ENCODE measurements at regions not wholly inside any gene's neighbourhood (a gene's known extent, or its start where the extent isn't known, plus 50 kb on each side); places are given as distances from the start of the nearest gene placed in this dataset.
"Not testable (repeated sequence)": the region's sequence is repeated elsewhere in the genome, so short reads cannot be mapped to it uniquely, and the experiment has no call there.

GRCh38 chr4:66558651-66559050 is 888.4 kb upstream of the EPHA5 start:
- no peak for DNase-seq
- no peak overlapping the region for H3K27ac Mint-ChIP-seq (ENCODE audit: unreplicated experiment)
- H3K36me3 Mint-ChIP-seq (ENCODE audit: unreplicated experiment), result no peaks in the 10 kb centered on the region
- H3K27me3 Mint-ChIP-seq (ENCODE audit: unreplicated experiment), result no peaks in the 10 kb centered on the region
- peaks cover 2% of the 10 kb centered on the region for H3K9me3 Mint-ChIP-seq (ENCODE audit: unreplicated experiment)
- peaks cover 6% of the 10 kb centered on the region for H3K4me1 Mint-ChIP-seq (ENCODE audit: low read depth, unreplicated experiment)
- no peak overlapping the region for H3K4me3 Mint-ChIP-seq (ENCODE audit: unreplicated experiment)
- TF ChIP-seq, protein P1, sequence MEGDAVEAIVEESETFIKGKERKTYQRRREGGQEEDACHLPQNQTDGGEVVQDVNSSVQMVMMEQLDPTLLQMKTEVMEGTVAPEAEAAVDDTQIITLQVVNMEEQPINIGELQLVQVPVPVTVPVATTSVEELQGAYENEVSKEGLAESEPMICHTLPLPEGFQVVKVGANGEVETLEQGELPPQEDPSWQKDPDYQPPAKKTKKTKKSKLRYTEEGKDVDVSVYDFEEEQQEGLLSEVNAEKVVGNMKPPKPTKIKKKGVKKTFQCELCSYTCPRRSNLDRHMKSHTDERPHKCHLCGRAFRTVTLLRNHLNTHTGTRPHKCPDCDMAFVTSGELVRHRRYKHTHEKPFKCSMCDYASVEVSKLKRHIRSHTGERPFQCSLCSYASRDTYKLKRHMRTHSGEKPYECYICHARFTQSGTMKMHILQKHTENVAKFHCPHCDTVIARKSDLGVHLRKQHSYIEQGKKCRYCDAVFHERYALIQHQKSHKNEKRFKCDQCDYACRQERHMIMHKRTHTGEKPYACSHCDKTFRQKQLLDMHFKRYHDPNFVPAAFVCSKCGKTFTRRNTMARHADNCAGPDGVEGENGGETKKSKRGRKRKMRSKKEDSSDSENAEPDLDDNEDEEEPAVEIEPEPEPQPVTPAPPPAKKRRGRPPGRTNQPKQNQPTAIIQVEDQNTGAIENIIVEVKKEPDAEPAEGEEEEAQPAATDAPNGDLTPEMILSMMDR (IDR thresholded peaks at IDR 0.05; ENCODE audit: partially characterized antibody, unreplicated experiment), result no peak

GRCh38 chr4:66556651-66557278 is 886.5 kb upstream of the EPHA5 start:
- Mint-ChIP-seq H3K4me1 (ENCODE audit: low read depth, unreplicated experiment) (peaks cover 6% of the 10 kb centered on the region), H3K9me3 (ENCODE audit: unreplicated experiment) (peaks cover 2% of the 10 kb centered on the region), H3K4me3 (ENCODE audit: unreplicated experiment) (no peak overlapping the region), H3K27ac (ENCODE audit: unreplicated experiment) (no peak overlapping the region), H3K36me3 (ENCODE audit: unreplicated experiment) (peaks cover 12% of the 10 kb centered on the region), H3K27me3 (ENCODE audit: unreplicated experiment) (no peaks in the 10 kb centered on the region)
- TF ChIP-seq, protein P1 (IDR thresholded peaks at IDR 0.05; ENCODE audit: partially characterized antibody, unreplicated experiment), result no peak
- no peak for DNase-seq

- H3K36me3 Mint-ChIP-seq (ENCODE audit: unreplicated experiment), result peaks cover 12% of the 10 kb centered on the region
- H3K27ac Mint-ChIP-seq (ENCODE audit: unreplicated experiment), result no peak overlapping the region
- peaks cover 2% of the 10 kb centered on the region for H3K9me3 Mint-ChIP-seq (ENCODE audit: unreplicated experiment)
- DNase-seq, result no peak
- H3K4me3 Mint-ChIP-seq (ENCODE audit: unreplicated experiment), result no peak overlapping the region
- H3K27me3 Mint-ChIP-seq (ENCODE audit: unreplicated experiment), result no peaks in the 10 kb centered on the region
- peaks cover 6% of the 10 kb centered on the region for H3K4me1 Mint-ChIP-seq (ENCODE audit: low read depth, unreplicated experiment)
- TF ChIP-seq, protein P1 (IDR thresholded peaks at IDR 0.05; ENCODE audit: partially characterized antibody, unreplicated experiment), result no peak
Observed at GRCh38 chr4:66555301-66555700, 885.0 kb upstream of the EPHA5 start.

- Mint-ChIP-seq H3K27ac (ENCODE audit: unreplicated experiment) (no peak overlapping the region), H3K9me3 (ENCODE audit: unreplicated experiment) (peaks cover 2% of the 10 kb centered on the region), H3K4me3 (ENCODE audit: unreplicated experiment) (no peak overlapping the region), H3K27me3 (ENCODE audit: unreplicated experiment) (no peaks in the 10 kb centered on the region), H3K4me1 (ENCODE audit: low read depth, unreplicated experiment) (peaks cover 6% of the 10 kb centered on the region), H3K36me3 (ENCODE audit: unreplicated experiment) (peaks cover 12% of the 10 kb centered on the region)
- DNase-seq, result no peak
- TF ChIP-seq, protein P1 (IDR thresholded peaks at IDR 0.05; ENCODE audit: partially characterized antibody, unreplicated experiment), result no peak
Observed at GRCh38 chr4:66554826-66555225, 884.5 kb upstream of the EPHA5 start.

- not testable (repeated sequence) for H3K27ac Mint-ChIP-seq (ENCODE audit: unreplicated experiment); H3K4me3 Mint-ChIP-seq (ENCODE audit: unreplicated experiment); H3K4me1 Mint-ChIP-seq (ENCODE audit: low read depth, unreplicated experiment); H3K27me3 Mint-ChIP-seq (ENCODE audit: unreplicated experiment); DNase-seq
- peaks cover 17% of the 10 kb centered on the region for H3K36me3 Mint-ChIP-seq (ENCODE audit: unreplicated experiment)
- peaks cover 11% of the 10 kb centered on the region for H3K9me3 Mint-ChIP-seq (ENCODE audit: unreplicated experiment)
Observed at GRCh38 chr4:66545301-66545700, 875.0 kb upstream of the EPHA5 start.
